Ascending aorta (tissue), 2 donors: ENCODE measurements at regions not wholly inside any gene's neighbourhood (a gene's known extent, or its start where the extent isn't known, plus 50 kb on each side); places are given as distances from the start of the nearest gene placed in this dataset.

ENCODE experiments used
- DNase-seq, 2 donors: peaks; one replicate each; pipeline ENCODE4 v3.0.0-alpha.2; 2019; ENCODE audit warnings: low spot score in 2 of 2
- H3K27ac ChIP-seq, 2 donors: fragments of 200-600 bp; sonication (generic); one replicate each; pipeline ENCODE4 v1.5.1; 2016 to 2017; ENCODE audit warnings: mild to moderate bottlenecking in 1 of 2
- H3K27me3 ChIP-seq: fragments of 200-600 bp; sonication (generic); one replicate; pipeline ENCODE4 v1.5.1; 2017
- H3K36me3 ChIP-seq, 2 donors: fragments of 200-600 bp; sonication (generic); one replicate each; pipeline ENCODE4 v1.5.1; 2016
- H3K4me1 ChIP-seq, 2 donors: fragments of 200-600 bp; sonication (generic); one replicate each; pipeline ENCODE4 v1.5.1; 2016 to 2017; ENCODE audit warnings: mild to moderate bottlenecking in 1 of 2
- H3K4me3 ChIP-seq, 2 donors: fragments of 200-600 bp; sonication (generic); one replicate each; pipeline ENCODE4 v1.5.1; 2016 to 2017; ENCODE audit warnings: mild to moderate bottlenecking in 1 of 2
- H3K9me3 ChIP-seq, 2 donors: fragments of 200-600 bp; sonication (generic); one replicate each; pipeline ENCODE4 v1.5.1; 2016
- CTCF ChIP-seq, 3 experiments: fragments of 200-600 bp in 2 of 3; fragments of 450-650 bp in 1 of 3; sonication (generic) in 2 of 3; IDR thresholded peaks; one replicate each; pipeline ENCODE4 v1.5.1; 2016 to 2019; ENCODE audit warnings: antibody characterized with exemption in 3 of 3, mild to moderate bottlenecking in 1 of 3, moderate library complexity in 1 of 3
- intact Hi-C: fragments of 100-400 bp; cut with DNase I; formaldehyde crosslinking; loops from one replicate; pipeline ENCODE4 v1.15.1; 2023

DNA sequence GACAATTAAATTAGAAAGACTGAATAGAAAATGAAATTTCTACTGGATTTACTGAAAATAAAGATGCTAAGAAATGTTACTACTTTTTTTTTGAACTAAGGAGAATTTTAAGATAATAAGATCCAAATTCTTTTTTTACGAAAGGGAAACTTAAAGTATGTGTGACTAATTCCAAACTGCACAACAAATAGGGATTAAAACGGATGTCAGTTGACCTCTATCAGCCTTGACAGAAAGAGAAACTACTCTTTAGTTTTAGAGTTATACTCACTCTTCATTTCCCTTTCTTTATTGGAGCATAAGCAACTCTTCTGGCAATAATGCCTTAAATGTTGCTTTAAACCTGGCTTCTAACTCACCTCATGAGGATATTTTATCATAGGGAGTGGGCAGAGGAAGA lies 273.8 kb downstream of the SLITRK6 start:
- H3K27ac ChIP-seq: no peak overlapping the region
- no peak overlapping the region for H3K4me3 ChIP-seq
- no peaks in the 10 kb centered on the region for H3K36me3 ChIP-seq
- H3K27me3 ChIP-seq: no peaks in the 10 kb centered on the region
- no peaks in the 10 kb centered on the region for H3K4me1 ChIP-seq
- no peak for TF ChIP-seq CTCF (IDR thresholded peaks at IDR 0.05)
- intact Hi-C loops: no loop called here
- no peak for DNase-seq
- no peaks in the 10 kb centered on the region for H3K9me3 ChIP-seq

DNA sequence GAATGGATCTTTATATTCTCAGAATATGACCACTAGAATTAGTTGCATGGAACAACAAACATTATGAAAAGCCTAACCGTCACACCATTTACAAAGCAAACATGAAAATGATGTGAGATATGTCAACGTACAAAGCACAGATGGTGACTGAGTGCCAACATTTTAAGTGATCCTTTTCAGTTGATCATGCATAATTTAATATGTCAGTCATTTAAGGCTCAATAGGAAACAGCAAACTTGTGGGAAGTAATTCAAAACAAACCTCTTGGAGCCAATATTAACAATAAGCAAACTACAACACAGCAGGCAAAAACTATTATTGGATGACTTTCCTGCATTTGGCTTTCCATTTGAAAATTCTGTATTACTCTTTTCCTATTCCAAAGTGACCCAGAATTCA lies 277.6 kb downstream of the SLITRK6 start:
- intact Hi-C loops: no loop called here

GRCh38 chr13:85520445-85520844 lies 278.8 kb downstream of the SLITRK6 start:
- Histone ChIP-seq H3K27me3 (no peaks in the 10 kb centered on the region), H3K9me3 (no peaks in the 10 kb centered on the region), H3K36me3 (no peaks in the 10 kb centered on the region), H3K4me1 (peaks cover 0 to 2% of the 10 kb centered on the region in 2 donors), H3K4me3 (no peak overlapping the region), H3K27ac (no peak overlapping the region)
- TF ChIP-seq CTCF (IDR thresholded peaks at IDR 0.05): no peak
- intact Hi-C loops: no loop called here
- no peak for DNase-seq

More for the DNA sequence above, 277.6 kb downstream of the SLITRK6 start:
- Histone ChIP-seq H3K4me3 (no peak overlapping the region), H3K27ac (no peak overlapping the region), H3K9me3 (no peaks in the 10 kb centered on the region), H3K4me1 (peaks cover 0 to 2% of the 10 kb centered on the region in 2 donors), H3K36me3 (no peaks in the 10 kb centered on the region), H3K27me3 (no peaks in the 10 kb centered on the region)
- DNase-seq: no peak
- no peak for TF ChIP-seq CTCF (IDR thresholded peaks at IDR 0.05)

DNA sequence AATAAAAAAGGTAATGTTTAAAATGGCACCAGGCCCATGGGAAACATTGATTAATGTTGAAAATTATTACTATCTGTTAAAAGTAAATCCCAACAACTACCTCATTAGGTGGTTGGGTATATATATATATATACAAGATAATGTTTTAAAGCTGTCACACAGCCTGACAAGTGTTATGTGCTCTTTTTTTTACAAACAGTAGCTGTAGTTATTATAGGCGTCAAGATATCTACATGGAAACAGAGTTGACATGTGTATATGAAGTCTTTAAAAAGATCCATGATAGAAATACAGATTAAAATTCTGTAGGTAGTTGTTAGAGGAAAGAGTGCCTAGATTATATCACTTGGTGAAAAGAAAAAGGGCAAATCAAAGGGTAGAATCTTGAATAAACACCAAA lies 279.9 kb downstream of the SLITRK6 start:
- Histone ChIP-seq H3K4me1 (peaks cover 0 to 2% of the 10 kb centered on the region in 2 donors), H3K9me3 (no peaks in the 10 kb centered on the region), H3K27me3 (no peaks in the 10 kb centered on the region), H3K27ac (no peak overlapping the region), H3K4me3 (no peak overlapping the region), H3K36me3 (no peaks in the 10 kb centered on the region)
- intact Hi-C loops: no loop called here
- no peak for TF ChIP-seq CTCF (IDR thresholded peaks at IDR 0.05)
- no peak for DNase-seq

- Histone ChIP-seq H3K27ac (no peak overlapping the region), H3K4me3 (no peak overlapping the region), H3K36me3 (no peaks in the 10 kb centered on the region), H3K9me3 (no peaks in the 10 kb centered on the region), H3K4me1 (peaks cover 0 to 3% of the 10 kb centered on the region in 2 donors), H3K27me3 (no peaks in the 10 kb centered on the region)
- intact Hi-C loops: no loop called here
- TF ChIP-seq CTCF (IDR thresholded peaks at IDR 0.05): no peak
- no peak for DNase-seq
These were observed 286.8 kb downstream of the SLITRK6 start for GRCh38 chr13:85512421-85512820.

GRCh38 chr13:85509512-85509911 lies 289.7 kb downstream of the SLITRK6 start:
- no peaks in the 10 kb centered on the region for H3K36me3 ChIP-seq
- no peaks in the 10 kb centered on the region for H3K27me3 ChIP-seq
- no peak for TF ChIP-seq CTCF (IDR thresholded peaks at IDR 0.05)
- intact Hi-C loops: no loop called here
- no peaks in the 10 kb centered on the region for H3K9me3 ChIP-seq
- H3K4me1 ChIP-seq: peaks cover 0 to 3% of the 10 kb centered on the region in 2 donors
- DNase-seq: no peak
- no peak overlapping the region for H3K27ac ChIP-seq
- H3K4me3 ChIP-seq: no peak overlapping the region
